ENCODE measurements at regions not wholly inside any gene's neighbourhood (a gene's known extent, or its start where the extent isn't known, plus 50 kb on each side); places are given as distances from the start of the nearest gene placed in this dataset.
"Not testable (repeated sequence)": the region's sequence is repeated elsewhere in the genome, so short reads cannot be mapped to it uniquely, and the experiment has no call there.

- no peak for TF ChIP-seq CTCF (IDR thresholded peaks at IDR 0.05)
- H3K36me3 ChIP-seq = no peaks in the 10 kb centered on the region
- no peaks in the 10 kb centered on the region for H3K4me1 ChIP-seq
- H3K9me3 ChIP-seq = no peaks in the 10 kb centered on the region
- no peak overlapping the region for H3K27ac ChIP-seq
- intact Hi-C loops (cut with DNase I) = no loop called here
- H3K4me3 ChIP-seq = no peak overlapping the region
- DNase-seq (no peak), ATAC-seq (no peak)
- no peaks in the 10 kb centered on the region for H3K27me3 ChIP-seq
Observed at GRCh38 chr16:10296956-10297340, 88.9 kb upstream of the ATF7IP2 start.

GRCh38 chr16:10297341-10298006, 88.4 kb upstream of the ATF7IP2 start:
- no peak for TF ChIP-seq CTCF (IDR thresholded peaks at IDR 0.05)
- Histone ChIP-seq H3K4me3 (no peak overlapping the region), H3K9me3 (no peaks in the 10 kb centered on the region), H3K27me3 (no peaks in the 10 kb centered on the region), H3K27ac (no peak overlapping the region), H3K4me1 (no peaks in the 10 kb centered on the region), H3K36me3 (no peaks in the 10 kb centered on the region)
- no peak for DNase-seq
- peak; percentile 60 for ATAC-seq
- intact Hi-C loops (cut with DNase I) = no loop called here

GRCh38 chr16:10300905-10301304, 85.0 kb upstream of the ATF7IP2 start:
- Histone ChIP-seq H3K9me3 (no peaks in the 10 kb centered on the region), H3K36me3 (no peaks in the 10 kb centered on the region), H3K4me3 (no peak overlapping the region), H3K27me3 (no peaks in the 10 kb centered on the region), H3K27ac (no peak overlapping the region), H3K4me1 (no peaks in the 10 kb centered on the region)
- TF ChIP-seq CTCF (IDR thresholded peaks at IDR 0.05) = no peak
- intact Hi-C loops (cut with DNase I) = no loop called here
- DNase-seq (no peak), ATAC-seq (no peak)

- intact Hi-C loops (cut with DNase I); ATAC-seq; H3K9me3 ChIP-seq; H3K36me3 ChIP-seq; H3K4me3 ChIP-seq; H3K27me3 ChIP-seq; H3K4me1 ChIP-seq; H3K27ac ChIP-seq; DNase-seq: not testable (repeated sequence)
Observed at GRCh38 chr16:10301547-10301946, 84.3 kb upstream of the ATF7IP2 start.

GRCh38 chr16:10305912-10306311, 79.9 kb upstream of the ATF7IP2 start:
- H3K27ac ChIP-seq = no peak overlapping the region
- H3K9me3 ChIP-seq = no peaks in the 10 kb centered on the region
- H3K36me3 ChIP-seq = no peaks in the 10 kb centered on the region
- no peak for TF ChIP-seq CTCF (IDR thresholded peaks at IDR 0.05)
- H3K4me1 ChIP-seq = no peaks in the 10 kb centered on the region
- no peak for ATAC-seq
- intact Hi-C loops (cut with DNase I) = loop anchor here (5.0 kb wide), 1 partner anchor 206 kb away; no protein-coding TSS in a partner anchor
- no peak for DNase-seq
- H3K27me3 ChIP-seq = no peaks in the 10 kb centered on the region
- H3K4me3 ChIP-seq = no peak overlapping the region

- no peaks in the 10 kb centered on the region for H3K9me3 ChIP-seq
- ATAC-seq (no peak), DNase-seq (no peak)
- H3K4me1 ChIP-seq = no peaks in the 10 kb centered on the region
- no peaks in the 10 kb centered on the region for H3K27me3 ChIP-seq
- H3K27ac ChIP-seq = no peak overlapping the region
- no peaks in the 10 kb centered on the region for H3K36me3 ChIP-seq
- H3K4me3 ChIP-seq = no peak overlapping the region
- TF ChIP-seq CTCF (IDR thresholded peaks at IDR 0.05) = no peak
- intact Hi-C loops (cut with DNase I) = loop anchor here (5.0 kb wide), 1 partner anchor 204 kb away; no protein-coding TSS in a partner anchor
Observed at GRCh38 chr16:10308305-10309193, 77.3 kb upstream of the ATF7IP2 start.
